ENCODE measurements at regions not wholly inside any gene's neighbourhood (a gene's known extent, or its start where the extent isn't known, plus 50 kb on each side); places are given as distances from the start of the nearest gene placed in this dataset.

DNA sequence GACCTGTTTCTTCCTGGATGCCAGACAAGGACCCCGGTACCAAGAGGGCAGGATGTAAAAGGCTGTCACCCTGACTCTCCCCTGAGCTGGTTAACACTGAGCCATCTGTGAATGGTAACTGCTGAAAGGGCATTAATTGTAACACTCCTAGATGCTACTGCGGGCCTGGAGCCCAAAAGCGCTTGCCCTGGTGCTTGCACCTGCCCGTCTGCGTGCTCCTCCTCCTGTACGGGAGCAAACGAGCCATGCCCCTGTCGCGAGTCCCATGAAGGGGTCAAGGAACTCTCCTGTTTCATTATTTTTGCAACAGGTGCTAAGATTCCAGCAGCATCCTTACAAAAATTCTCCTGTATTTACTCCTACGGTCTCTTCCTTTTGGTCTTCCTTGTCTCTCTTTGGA is 140.0 kb upstream of the LAMA2 start:
- TF ChIP-seq, protein P1, sequence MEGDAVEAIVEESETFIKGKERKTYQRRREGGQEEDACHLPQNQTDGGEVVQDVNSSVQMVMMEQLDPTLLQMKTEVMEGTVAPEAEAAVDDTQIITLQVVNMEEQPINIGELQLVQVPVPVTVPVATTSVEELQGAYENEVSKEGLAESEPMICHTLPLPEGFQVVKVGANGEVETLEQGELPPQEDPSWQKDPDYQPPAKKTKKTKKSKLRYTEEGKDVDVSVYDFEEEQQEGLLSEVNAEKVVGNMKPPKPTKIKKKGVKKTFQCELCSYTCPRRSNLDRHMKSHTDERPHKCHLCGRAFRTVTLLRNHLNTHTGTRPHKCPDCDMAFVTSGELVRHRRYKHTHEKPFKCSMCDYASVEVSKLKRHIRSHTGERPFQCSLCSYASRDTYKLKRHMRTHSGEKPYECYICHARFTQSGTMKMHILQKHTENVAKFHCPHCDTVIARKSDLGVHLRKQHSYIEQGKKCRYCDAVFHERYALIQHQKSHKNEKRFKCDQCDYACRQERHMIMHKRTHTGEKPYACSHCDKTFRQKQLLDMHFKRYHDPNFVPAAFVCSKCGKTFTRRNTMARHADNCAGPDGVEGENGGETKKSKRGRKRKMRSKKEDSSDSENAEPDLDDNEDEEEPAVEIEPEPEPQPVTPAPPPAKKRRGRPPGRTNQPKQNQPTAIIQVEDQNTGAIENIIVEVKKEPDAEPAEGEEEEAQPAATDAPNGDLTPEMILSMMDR (IDR thresholded peaks at IDR 0.05) = no peak
- no peak for TF ChIP-seq POLR2A (IDR thresholded peaks at IDR 0.05)
- no peak for TF ChIP-seq POLR2AphosphoS5 (IDR thresholded peaks at IDR 0.05)

Measured in stomach (tissue), 4 donors.